ENCODE measurements at regions not wholly inside any gene's neighbourhood (a gene's known extent, or its start where the extent isn't known, plus 50 kb on each side); places are given as distances from the start of the nearest gene placed in this dataset.

DNA sequence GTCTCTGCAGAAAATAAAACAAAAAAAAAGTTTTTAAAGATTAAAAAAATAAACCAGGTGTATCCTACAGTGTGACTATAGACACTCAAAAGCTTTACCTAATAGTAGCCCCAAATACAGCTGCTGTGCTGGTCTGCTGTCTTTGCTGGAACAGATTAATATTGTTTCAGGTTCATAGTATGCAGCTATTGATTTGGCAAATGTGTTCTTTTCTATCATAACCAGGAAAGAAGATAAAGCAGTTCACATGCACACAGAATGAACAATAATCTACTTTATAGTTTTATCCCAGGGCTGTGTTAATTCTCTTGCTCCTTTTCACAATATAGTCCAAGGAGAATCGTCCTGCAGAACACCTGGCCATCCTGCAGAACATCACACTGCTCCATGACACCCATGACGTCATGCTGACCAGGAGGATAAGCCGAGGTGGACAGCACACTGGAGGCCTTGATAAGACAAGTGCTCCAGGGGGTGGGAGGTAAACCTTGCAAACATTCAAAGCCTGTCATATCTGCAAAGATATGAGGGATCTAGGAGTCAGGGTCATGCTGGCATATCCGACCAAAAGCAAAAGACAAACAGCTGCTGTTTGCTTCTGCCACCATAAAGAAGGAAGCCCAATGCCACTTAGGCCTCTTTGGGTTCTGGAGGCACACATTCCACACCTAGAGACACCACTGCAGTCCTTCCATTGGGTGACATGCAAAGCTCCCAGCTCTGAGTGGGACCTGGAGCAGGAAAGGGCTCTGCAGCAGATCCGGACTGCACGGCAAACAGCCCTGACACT is 86.1 kb upstream of the SLC2A1 start:
- no peak for DNase-seq (ENCODE audit: low read depth)
- TF ChIP-seq, protein P1, sequence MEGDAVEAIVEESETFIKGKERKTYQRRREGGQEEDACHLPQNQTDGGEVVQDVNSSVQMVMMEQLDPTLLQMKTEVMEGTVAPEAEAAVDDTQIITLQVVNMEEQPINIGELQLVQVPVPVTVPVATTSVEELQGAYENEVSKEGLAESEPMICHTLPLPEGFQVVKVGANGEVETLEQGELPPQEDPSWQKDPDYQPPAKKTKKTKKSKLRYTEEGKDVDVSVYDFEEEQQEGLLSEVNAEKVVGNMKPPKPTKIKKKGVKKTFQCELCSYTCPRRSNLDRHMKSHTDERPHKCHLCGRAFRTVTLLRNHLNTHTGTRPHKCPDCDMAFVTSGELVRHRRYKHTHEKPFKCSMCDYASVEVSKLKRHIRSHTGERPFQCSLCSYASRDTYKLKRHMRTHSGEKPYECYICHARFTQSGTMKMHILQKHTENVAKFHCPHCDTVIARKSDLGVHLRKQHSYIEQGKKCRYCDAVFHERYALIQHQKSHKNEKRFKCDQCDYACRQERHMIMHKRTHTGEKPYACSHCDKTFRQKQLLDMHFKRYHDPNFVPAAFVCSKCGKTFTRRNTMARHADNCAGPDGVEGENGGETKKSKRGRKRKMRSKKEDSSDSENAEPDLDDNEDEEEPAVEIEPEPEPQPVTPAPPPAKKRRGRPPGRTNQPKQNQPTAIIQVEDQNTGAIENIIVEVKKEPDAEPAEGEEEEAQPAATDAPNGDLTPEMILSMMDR (IDR thresholded peaks at IDR 0.05; ENCODE audit: insufficient read depth, low read length) = no peak

DNA sequence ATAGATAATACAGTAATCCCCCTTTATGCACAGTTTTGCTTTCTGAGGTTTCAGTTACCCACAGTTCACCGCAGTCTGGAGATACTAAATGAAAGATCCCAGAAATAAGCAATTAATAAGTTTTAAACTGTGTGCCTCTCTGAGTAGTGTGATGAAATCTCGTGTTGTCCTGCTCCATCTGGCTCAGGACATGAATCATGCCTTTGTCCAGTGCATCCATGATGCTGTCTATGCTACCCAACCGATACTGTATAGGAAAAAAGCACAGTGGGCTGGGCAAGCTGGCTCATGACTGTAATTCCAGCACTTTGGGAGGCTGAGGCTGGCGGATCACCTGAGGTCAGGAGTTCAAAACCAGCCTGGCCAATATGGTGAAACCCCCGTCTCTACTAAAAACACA is 85.0 kb upstream of the SLC2A1 start:
- no peak overlapping the region for H3K4me3 ChIP-seq (ENCODE audit: low read depth, low read length)
- DNase-seq (ENCODE audit: low read depth) = no peak
- TF ChIP-seq, protein P1 (IDR thresholded peaks at IDR 0.05; ENCODE audit: insufficient read depth, low read length) = no peak

More for the DNA sequence above, 86.1 kb upstream of the SLC2A1 start:
- H3K4me3 ChIP-seq (ENCODE audit: low read depth, low read length) = no peak overlapping the region

DNA sequence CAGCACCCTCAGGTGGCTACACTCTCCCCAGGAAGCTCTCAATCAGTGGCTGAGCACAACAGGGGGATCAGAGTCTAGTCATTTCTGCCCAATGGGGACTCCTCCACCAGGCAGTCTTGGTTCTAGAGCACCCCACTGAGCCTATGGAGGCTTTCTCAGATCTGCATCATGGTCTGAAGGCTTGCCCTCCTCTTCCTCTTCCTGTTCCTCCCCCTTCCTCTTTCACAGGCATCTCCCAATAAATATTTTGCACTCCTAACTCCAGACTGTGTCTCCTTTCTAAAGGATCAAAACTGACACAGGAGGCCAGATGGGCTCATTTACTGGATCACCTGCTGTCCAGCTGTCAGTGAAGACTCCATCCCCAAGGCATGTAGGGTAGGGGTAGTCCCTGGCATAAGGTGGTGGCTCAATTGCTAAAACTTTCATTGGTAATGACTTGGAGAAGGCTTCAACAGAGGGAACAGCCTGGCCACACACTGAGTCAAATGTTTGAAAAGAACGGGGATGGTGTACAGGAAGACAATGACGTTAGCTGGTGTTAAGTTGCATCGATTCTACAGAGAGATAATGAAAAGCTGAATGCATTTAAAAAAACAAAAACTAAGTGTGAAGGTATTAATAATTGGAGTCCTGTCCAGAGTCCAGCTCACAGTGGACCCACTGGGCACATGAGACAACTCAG is 84.2 kb upstream of the SLC2A1 start:
- DNase-seq (ENCODE audit: low read depth) = no peak
- no peak overlapping the region for H3K4me3 ChIP-seq (ENCODE audit: low read depth, low read length)
- TF ChIP-seq, protein P1 (IDR thresholded peaks at IDR 0.05; ENCODE audit: insufficient read depth, low read length) = no peak

DNA sequence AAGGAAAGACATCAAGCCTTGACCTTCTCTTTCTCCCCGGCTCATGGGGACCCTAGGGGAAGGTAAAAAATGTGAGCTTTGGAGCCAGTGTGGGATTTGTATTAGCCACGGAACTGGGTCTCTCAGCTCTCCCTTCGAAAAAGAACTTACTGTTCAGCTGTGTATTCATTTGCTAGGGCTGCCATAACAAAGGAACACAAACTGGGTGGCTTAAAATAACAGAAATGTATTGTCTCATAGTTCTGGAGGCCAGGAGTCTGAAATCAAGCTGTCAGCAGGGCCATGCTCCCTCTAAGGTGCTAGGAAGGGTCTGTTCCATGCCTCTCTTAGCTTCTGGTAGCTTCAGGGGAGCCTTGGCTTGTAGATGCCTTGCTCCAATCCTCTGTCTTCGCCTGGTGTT is 83.5 kb upstream of the SLC2A1 start:
- TF ChIP-seq, protein P1 (IDR thresholded peaks at IDR 0.05; ENCODE audit: insufficient read depth, low read length) = no peak
- no peak for DNase-seq (ENCODE audit: low read depth)
- no peak overlapping the region for H3K4me3 ChIP-seq (ENCODE audit: low read depth, low read length)

DNA sequence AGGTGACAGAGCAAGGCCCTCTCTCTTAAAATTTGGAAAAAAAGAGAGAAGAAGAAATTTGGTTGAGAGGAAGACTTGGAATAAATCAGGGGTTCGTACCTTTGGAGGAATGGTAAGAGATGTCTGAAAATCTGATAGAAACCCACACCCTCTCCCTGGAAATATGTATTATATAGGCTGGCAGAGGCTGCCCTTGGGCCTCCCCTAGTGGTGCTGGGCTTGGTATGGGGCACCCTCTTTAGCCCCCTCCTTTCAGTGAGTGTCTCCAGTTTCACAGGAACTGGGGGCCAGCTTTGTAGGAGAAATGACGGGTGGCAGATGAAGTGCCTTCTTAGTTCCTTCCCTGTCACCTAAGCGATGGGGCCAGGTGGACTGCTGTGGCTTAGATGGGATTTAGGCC is 82.9 kb upstream of the SLC2A1 start:
- H3K4me3 ChIP-seq (ENCODE audit: low read depth, low read length) = no peak overlapping the region
- no peak for DNase-seq (ENCODE audit: low read depth)
- TF ChIP-seq, protein P1 (IDR thresholded peaks at IDR 0.05; ENCODE audit: insufficient read depth, low read length) = no peak

DNA sequence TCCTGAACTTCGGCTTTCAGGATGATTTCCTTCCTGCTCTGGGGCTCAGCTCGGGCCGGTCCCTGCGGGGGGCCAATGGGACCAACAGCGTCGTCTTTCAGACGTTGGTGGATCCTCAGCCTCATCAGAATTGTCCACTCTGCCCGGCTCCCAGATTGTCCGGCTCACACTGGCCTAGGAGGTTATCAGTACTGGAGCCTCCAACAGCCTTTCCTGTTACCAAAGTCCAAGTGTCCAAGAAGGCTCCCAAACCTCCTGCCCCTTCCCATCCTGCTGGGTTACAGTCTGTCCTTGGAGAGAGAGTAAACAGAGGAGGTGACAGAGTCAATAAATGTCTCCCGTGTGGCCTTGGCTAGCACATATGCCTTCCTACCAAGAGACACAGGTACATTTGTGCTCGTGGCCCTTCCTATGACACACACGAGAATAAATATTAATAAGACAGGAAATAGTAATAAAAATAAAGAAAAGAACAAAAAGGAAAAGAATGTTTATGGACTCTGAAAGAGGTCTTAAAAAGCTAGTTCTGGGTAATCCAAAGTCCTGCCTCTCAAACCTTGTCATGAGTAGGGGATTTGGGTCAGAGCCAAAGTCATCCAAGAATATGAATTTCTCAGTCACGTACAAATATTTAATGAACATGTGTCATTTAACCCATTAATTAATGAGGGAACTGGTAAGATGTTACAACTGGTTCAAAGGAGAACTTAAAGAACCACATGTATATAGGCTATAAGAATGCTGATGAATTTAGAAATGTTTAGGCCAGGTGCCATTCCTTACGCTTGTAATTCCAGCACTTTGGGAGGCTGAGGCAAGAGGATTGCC is 80.8 kb upstream of the SLC2A1 start:
- no peak for DNase-seq (ENCODE audit: low read depth)
- H3K4me3 ChIP-seq (ENCODE audit: low read depth, low read length) = no peak overlapping the region
- TF ChIP-seq, protein P1 (IDR thresholded peaks at IDR 0.05; ENCODE audit: insufficient read depth, low read length) = no peak

Data from fibroblast of the aortic adventitia (primary cell).